H1 (cell line): ENCODE measurements at regions not wholly inside any gene's neighbourhood (a gene's known extent, or its start where the extent isn't known, plus 50 kb on each side); places are given as distances from the start of the nearest gene placed in this dataset.

ENCODE experiments used
- CTCF ChIA-PET: fragments of 300-600 bp; sonication (Branson Sonifier 250); formaldehyde crosslinking; loops from one replicate; lab custom pipeline; 2021; ENCODE audit not compliant: partially characterized antibody; lab: Charles Lee
- POLR2A ChIA-PET: fragments of 300-600 bp; sonication (Branson Sonifier 250); formaldehyde crosslinking; loops from one replicate; lab custom pipeline; 2021; ENCODE audit warnings: inconsistent platforms; ENCODE audit not compliant: partially characterized antibody; lab: Charles Lee
- DNase-seq, 2 experiments: peaks; one replicate each; pipeline versions ENCODE4 v3.0.0 to v3.0.0-alpha.2; 2010 to 2022; ENCODE audit warnings: low spot score in 2 of 2, low read depth in 1 of 2, mixed read lengths in 1 of 2
- FAIRE-seq: peaks from 2 replicates; lab custom pipeline; 2011; peaks lifted over from hg19 to GRCh38; lab: Jason Lieb, UNC
- H2AFZ ChIP-seq: 2 replicates; pipeline ENCODE4 v1.8.1; 2012; ENCODE audit warnings: low read length, inconsistent platforms
- H2AK5ac ChIP-seq: 2 replicates; pipeline ENCODE4 v1.6.1; 2013; ENCODE audit warnings: low read depth, low read length
- H2BK120ac ChIP-seq: replicated peaks from 2 replicates; pipeline ENCODE3; 2013; ENCODE audit warnings: low read depth, low read length, inconsistent platforms
- H2BK12ac ChIP-seq: 2 replicates; pipeline ENCODE4 v1.6.1; 2013; ENCODE audit warnings: low read depth, low read length
- H2BK15ac ChIP-seq: 2 replicates; pipeline ENCODE4 v1.6.1; 2013; ENCODE audit warnings: low read length
- H2BK20ac ChIP-seq: 2 replicates; pipeline ENCODE4 v1.6.1; 2013; ENCODE audit warnings: low read length
- H2BK5ac ChIP-seq: 2 replicates; pipeline ENCODE4 v1.6.1; 2013; ENCODE audit warnings: low read depth, low read length
- H3K14ac ChIP-seq: 2 replicates; pipeline ENCODE4 v1.6.1; 2013; ENCODE audit warnings: inconsistent platforms; ENCODE audit not compliant: insufficient read length
- H3K18ac ChIP-seq: 2 replicates; pipeline ENCODE4 v1.6.1; 2013; ENCODE audit warnings: low read length; ENCODE audit errors: extremely low read depth
- H3K23ac ChIP-seq: 2 replicates; pipeline ENCODE4 v1.6.1; 2013; ENCODE audit warnings: inconsistent platforms; ENCODE audit not compliant: insufficient read length
- H3K23me2 ChIP-seq: 2 replicates; pipeline ENCODE4 v1.6.1; 2013; ENCODE audit warnings: low read depth, low read length
- H3K27ac ChIP-seq: 2 replicates; pipeline ENCODE4 v1.6.1; 2011; ENCODE audit warnings: low read depth, low read length, inconsistent platforms
- H3K27me3 ChIP-seq, 4 experiments: replicated peaks in 1 of 4; 1 replicate in 1 of 4; 2 replicates in 3 of 4; pipeline versions ENCODE4 v1.6.1 to v1.8.1; 2011 to 2013; ENCODE audit warnings: low read length in 3 of 4, mild to moderate bottlenecking in 3 of 4, inconsistent platforms in 2 of 4, mixed read lengths in 2 of 4, moderate library complexity in 1 of 4; ENCODE audit not compliant: control insufficient read depth in 3 of 4, insufficient read depth in 3 of 4; ENCODE audit errors: extremely low read depth in 1 of 4
- H3K36me3 ChIP-seq, 4 experiments: 2 replicates each; pipeline versions ENCODE4 v1.6.1 to v1.8.1; 2011 to 2013; ENCODE audit warnings: mild to moderate bottlenecking in 4 of 4, low read length in 3 of 4, moderate library complexity in 2 of 4, control low read depth in 1 of 4, inconsistent platforms in 1 of 4; ENCODE audit not compliant: insufficient read depth in 4 of 4, control insufficient read depth in 2 of 4
- H3K4ac ChIP-seq: replicated peaks from 2 replicates; pipeline ENCODE3; 2013; ENCODE audit warnings: low read length, low read depth, mixed read lengths, inconsistent platforms; ENCODE audit not compliant: insufficient read length
- H3K4me1 ChIP-seq, 4 experiments: replicated peaks in 1 of 4; 1 replicate in 1 of 4; 2 replicates in 3 of 4; pipeline versions ENCODE4 v1.6.1 to v1.8.1; 2011 to 2013; ENCODE audit warnings: low read length in 3 of 4, inconsistent platforms in 2 of 4, mixed read lengths in 1 of 4; ENCODE audit not compliant: insufficient read depth in 4 of 4, control insufficient read depth in 3 of 4
- H3K4me2 ChIP-seq, 2 experiments: 2 replicates each; pipeline versions ENCODE4 v1.6.1 to v1.8.1; 2011 to 2013; ENCODE audit warnings: low read depth in 2 of 2, low read length in 2 of 2, control low read depth in 1 of 2, inconsistent platforms in 1 of 2, mild to moderate bottlenecking in 1 of 2; ENCODE audit not compliant: insufficient read depth in 1 of 2
- H3K4me3 ChIP-seq, 4 experiments: fragments of 200-600, 300-600 bp in 1 of 4; sonication (generic), shearing (Covaris generic), sonication (Bioruptor Twin) in 1 of 4; 2 replicates each; pipeline versions ENCODE4 v1.5.1 to v1.8.1; 2011 to 2016; ENCODE audit warnings: low read length in 4 of 4, low read depth in 3 of 4, control low read depth in 2 of 4, inconsistent platforms in 2 of 4, mild to moderate bottlenecking in 2 of 4, mixed read lengths in 1 of 4, moderate library complexity in 1 of 4; ENCODE audit not compliant: insufficient read depth in 2 of 4; ENCODE audit errors: extremely low read depth in 1 of 4
- H3K56ac ChIP-seq: replicated peaks from 2 replicates; pipeline ENCODE3; 2013; ENCODE audit warnings: low read depth, mild to moderate bottlenecking, mixed read lengths, low read length, inconsistent platforms; ENCODE audit not compliant: insufficient read length
- H3K79me1 ChIP-seq: 2 replicates; pipeline ENCODE4 v1.6.1; 2013; ENCODE audit warnings: low read depth, low read length, control low read depth
- H3K79me2 ChIP-seq, 2 experiments: 2 replicates each; pipeline versions ENCODE4 v1.6.1 to v1.8.1; 2012 to 2013; ENCODE audit warnings: low read length in 2 of 2, mild to moderate bottlenecking in 2 of 2, inconsistent platforms in 1 of 2; ENCODE audit not compliant: insufficient read depth in 2 of 2, control insufficient read depth in 1 of 2
- H3K9ac ChIP-seq, 4 experiments: replicated peaks in 1 of 4; 1 replicate in 1 of 4; 2 replicates in 3 of 4; pipeline versions ENCODE4 v1.6.1 to v1.8.1; 2011 to 2013; ENCODE audit warnings: low read depth in 3 of 4, low read length in 3 of 4, control low read depth in 2 of 4, mild to moderate bottlenecking in 2 of 4, moderate library complexity in 2 of 4, inconsistent platforms in 1 of 4; ENCODE audit errors: extremely low read depth in 1 of 4
- H3K9me3 ChIP-seq, 2 experiments: 2 replicates each; pipeline versions ENCODE4 v1.6.1 to v1.8.1; 2012 to 2013; ENCODE audit warnings: mild to moderate bottlenecking in 2 of 2, moderate library complexity in 2 of 2, control low read depth in 1 of 2, inconsistent platforms in 1 of 2, low read depth in 1 of 2, low read length in 1 of 2, mixed read lengths in 1 of 2; ENCODE audit not compliant: insufficient read depth in 2 of 2
- H4K20me1 ChIP-seq, 2 experiments: replicated peaks in 1 of 2; 2 replicates each; pipeline versions ENCODE3 to v1.8.1; 2011 to 2013; ENCODE audit warnings: inconsistent platforms in 2 of 2, low read length in 2 of 2, mild to moderate bottlenecking in 1 of 2; ENCODE audit not compliant: insufficient read depth in 2 of 2, control insufficient read depth in 1 of 2
- H4K5ac ChIP-seq: 2 replicates; pipeline ENCODE4 v1.6.1; 2013; ENCODE audit warnings: low read length, low read depth, mixed read lengths, inconsistent platforms; ENCODE audit not compliant: insufficient read length
- H4K8ac ChIP-seq: 2 replicates; pipeline ENCODE4 v1.8.0; 2013; ENCODE audit warnings: mild to moderate bottlenecking, moderate library complexity, low read length, inconsistent platforms; ENCODE audit not compliant: insufficient read depth; ENCODE audit errors: extremely low read depth
- H4K91ac ChIP-seq: replicated peaks from 2 replicates; pipeline ENCODE3; 2013; ENCODE audit warnings: low read length, mixed read lengths, inconsistent platforms; ENCODE audit not compliant: insufficient read length
- ATF3 ChIP-seq: IDR thresholded peaks from 2 replicates; pipeline ENCODE4 v1.6.1; 2011; ENCODE audit warnings: low read depth, mild to moderate bottlenecking, low read length; ENCODE audit not compliant: insufficient read depth
- BACH1 ChIP-seq: IDR thresholded peaks from 2 replicates; pipeline ENCODE4 v1.6.1; 2012; ENCODE audit warnings: low read length, improper control_type of control experiment
- BRCA1 ChIP-seq: IDR thresholded peaks from 2 replicates; pipeline ENCODE4 v1.6.1; 2012; ENCODE audit warnings: low read depth, low read length, improper control_type of control experiment
- CBX8 ChIP-seq: fragments of 300-800, 300-1000 bp; sonication (generic); IDR thresholded peaks from 2 replicates; pipeline ENCODE4 v1.7.1; 2016; ENCODE audit warnings: low read depth, low read length, borderline replicate concordance
- CREB1 ChIP-seq: IDR thresholded peaks from 2 replicates; pipeline ENCODE4 v1.6.1; 2012; ENCODE audit warnings: inconsistent platforms
- HDAC6 ChIP-seq: IDR thresholded peaks from one replicate; pipeline ENCODE4 v1.7.1; 2012; ENCODE audit warnings: low read depth, mild to moderate bottlenecking, inconsistent platforms, low read length, moderate library complexity
- RFX5 ChIP-seq: IDR thresholded peaks from 2 replicates; pipeline ENCODE4 v1.6.1; 2011; ENCODE audit warnings: low read depth, low read length, improper control_type of control experiment, borderline replicate concordance
- RNF2 ChIP-seq: fragments of 200-900, 300-1000 bp; sonication (generic); IDR thresholded peaks from 2 replicates; pipeline ENCODE4 v1.7.1; 2016; ENCODE audit warnings: borderline replicate concordance, low read depth, mild to moderate bottlenecking, antibody characterized with exemption, low read length; ENCODE audit not compliant: poor library complexity, severe bottlenecking; ENCODE audit errors: missing control alignments
- SAP30 ChIP-seq: fragments of 300-600 bp; sonication (generic); IDR thresholded peaks from 2 replicates; pipeline ENCODE4 v1.7.1; 2012; ENCODE audit warnings: low read length, moderate library complexity, mild to moderate bottlenecking, inconsistent platforms; ENCODE audit not compliant: insufficient read depth, insufficient replicate concordance
- SIN3A ChIP-seq, 2 experiments: IDR thresholded peaks in 1 of 2; conservative IDR thresholded peaks in 1 of 2; 2 replicates each; pipeline ENCODE4 v1.6.1; 2011 to 2012; ENCODE audit warnings: low read length in 2 of 2, improper control_type of control experiment in 1 of 2, low read depth in 1 of 2, mild to moderate bottlenecking in 1 of 2
- SIRT6 ChIP-seq: IDR thresholded peaks from one replicate; pipeline ENCODE4 v1.7.1; 2012; ENCODE audit warnings: low read length, inconsistent platforms
- SUZ12 ChIP-seq: fragments of 200-600 bp; sonication (generic); IDR thresholded peaks from 2 replicates; pipeline ENCODE4 v1.6.1; 2012; ENCODE audit warnings: mild to moderate bottlenecking, inconsistent platforms, low read length, moderate library complexity, mixed read lengths
- TAF1 ChIP-seq: IDR thresholded peaks from 2 replicates; pipeline ENCODE4 v1.6.1; 2011; ENCODE audit warnings: mild to moderate bottlenecking, low read depth, low read length
- TEAD4 ChIP-seq: IDR thresholded peaks from 2 replicates; pipeline ENCODE4 v1.6.1; 2012; ENCODE audit warnings: low read depth, low read length, inconsistent platforms, mixed read lengths
- WGBS, 2 experiments: shearing (Covaris generic) in 1 of 2; methylation state at CpG; one replicate each; pipeline versions ENCODE4 v1.1.6 to v1.1.7; 2013 to 2015; ENCODE audit warnings: low lambda C conversion rate in 2 of 2, mixed read lengths in 2 of 2, inconsistent platforms in 1 of 2, low coverage in 1 of 2, missing lambda C conversion rate in 1 of 2; ENCODE audit not compliant: insufficient replicate concordance in 2 of 2, insufficient coverage in 1 of 2, insufficient read length in 1 of 2; ENCODE audit errors: extremely low coverage in 1 of 2, missing lambda C conversion rate in 1 of 2; 5-methylcytosine and 5-hydroxymethylcytosine counted together

- Histone ChIP-seq H3K56ac (no peak overlapping the region), H4K5ac (no peak overlapping the region), H2BK5ac (no peak overlapping the region), H3K4me3 (no peak overlapping the region), H4K20me1 (no peaks in the 10 kb centered on the region), H3K9ac (no peak overlapping the region), H3K27ac (no peak overlapping the region), H3K36me3 (no peaks in the 10 kb centered on the region), H2BK20ac (no peak overlapping the region), H4K8ac (no peak overlapping the region), H3K4ac (no peak overlapping the region), H2AK5ac (no peak overlapping the region), H3K23ac (no peak overlapping the region), H4K91ac (no peak overlapping the region), H2BK12ac (no peak overlapping the region), H2BK15ac (no peak overlapping the region), H3K79me2 (no peaks in the 10 kb centered on the region), H3K79me1 (no peaks in the 10 kb centered on the region), H3K23me2 (no peaks in the 10 kb centered on the region), H2AFZ (no peak overlapping the region), H3K4me2 (no peak overlapping the region), H2BK120ac (no peak overlapping the region), H3K18ac (no peak overlapping the region), H3K9me3 (no peaks in the 10 kb centered on the region), H3K27me3 (no peaks in the 10 kb centered on the region), H3K4me1 (no peaks in the 10 kb centered on the region), H3K14ac (no peak overlapping the region)
- TF ChIP-seq TEAD4 (no peak), TAF1 (no peak), RNF2 (no peak), CREB1 (no peak), BACH1 (no peak), ATF3 (no peak), RFX5 (no peak), SUZ12 (no peak), BRCA1 (no peak), HDAC6 (no peak), SIN3A (conservative IDR thresholded peaks at IDR 0.05 in 1 of 2, IDR thresholded peaks at IDR 0.05 in 1 of 2; ENCODE audit: low read depth in 1 of 2, low read length in 2 of 2) (no peak), CBX8 (no peak), SAP30 (no peak), SIRT6 (no peak)
- ChIA-PET POLR2A (no interaction called here), CTCF (no interaction called here)
- no peak for FAIRE-seq
- no peak for DNase-seq
- whole genome bisulfite sequencing, 2 experiments: 89% methylated on average over 2 of the region's 2 CpGs; no CpG with 5 or more reads in 1 of the 2 experiments
Measured at GRCh38 chr13:109577191-109577700, 209.1 kb downstream of the IRS2 start.
